ENCODE measurements at regions not wholly inside any gene's neighbourhood (a gene's known extent, or its start where the extent isn't known, plus 50 kb on each side); places are given as distances from the start of the nearest gene placed in this dataset.

- no peak for TF ChIP-seq POLR2A (IDR thresholded peaks at IDR 0.05)
- no peak for TF ChIP-seq CTCF (IDR thresholded peaks at IDR 0.05)
- TF ChIP-seq EP300 (IDR thresholded peaks at IDR 0.05) = no peak
Measured at GRCh38 chr4:30790998-30791397, 70.8 kb downstream of the PCDH7 start.

All from stomach (tissue), 4 donors.